HepG2 (cell line): ENCODE measurements at regions not wholly inside any gene's neighbourhood (a gene's known extent, or its start where the extent isn't known, plus 50 kb on each side); places are given as distances from the start of the nearest gene placed in this dataset.

ENCODE experiments used
- ATAC-seq: fragments of 200-7000 bp; cut with Tn5 transposase; 3 replicates; pipeline ENCODE4 v1.9.1; 2020; ENCODE audit warnings: mild to moderate bottlenecking, moderate library complexity
- BruUV-seq: library from RNA; stranded (reverse); fragments of 400-500 nt; replicated peaks from 2 replicates; lab custom pipeline; 2021; lab: Mats Ljungman, UMichigan
- CTCF ChIA-PET: fragments of 300-600 bp; formaldehyde crosslinking; extraction: SDS; loops from one replicate; lab custom pipeline; 2021; ENCODE audit warnings: low total read pairs, inconsistent platforms, low intra/inter-chr PET ratio; lab: Yijun Ruan, JAX
- POLR2A ChIA-PET: fragments of 350-600 bp; sonication (Branson Sonifier 250); formaldehyde crosslinking; loops from one replicate; lab custom pipeline; 2020; ENCODE audit warnings: antibody characterized with exemption, inconsistent platforms; lab: Yijun Ruan, JAX
- DNase-seq: peaks from one replicate; pipeline ENCODE4 v3.0.0-alpha.2; 2015; ENCODE audit warnings: low spot score
- FAIRE-seq: peaks from 3 replicates; lab custom pipeline; 2011; peaks lifted over from hg19 to GRCh38; lab: Jason Lieb, UNC
- H2AFZ ChIP-seq: one replicate; pipeline ENCODE4 v1.6.1; 2011; ENCODE audit warnings: low read length, inconsistent platforms
- H3K27ac ChIP-seq: fragments of 300-600 bp; 3 replicates; pipeline ENCODE4 v1.8.0; 2011; ENCODE audit warnings: mixed run types, mild to moderate bottlenecking, mixed read lengths, low read length, inconsistent platforms; ENCODE audit not compliant: insufficient read depth; ENCODE audit errors: extremely low read length
- H3K27me3 ChIP-seq, 2 experiments: fragments of 200-600 bp in 1 of 2; 2 replicates in 1 of 2; 3 replicates in 1 of 2; pipeline versions ENCODE4 v1.6.0 to v1.8.0; 2011; ENCODE audit warnings: low read length in 2 of 2, mild to moderate bottlenecking in 2 of 2, moderate library complexity in 2 of 2, inconsistent platforms in 1 of 2; ENCODE audit not compliant: insufficient read depth in 2 of 2, control insufficient read depth in 1 of 2
- H3K36me3 ChIP-seq, 2 experiments: fragments of 200-600 bp in 1 of 2; replicated peaks in 1 of 2; 2 replicates in 1 of 2; 3 replicates in 1 of 2; pipeline versions ENCODE4 v1.5.1 to v1.8.0; 2011; ENCODE audit warnings: low read length in 2 of 2, inconsistent platforms in 1 of 2; ENCODE audit not compliant: insufficient read depth in 2 of 2, control insufficient read depth in 1 of 2
- H3K4me1 ChIP-seq: 2 replicates; pipeline ENCODE4 v1.5.1; 2012; ENCODE audit warnings: low read length, inconsistent platforms; ENCODE audit not compliant: insufficient read depth
- H3K4me2 ChIP-seq: 2 replicates; pipeline ENCODE4 v1.6.0; 2011; ENCODE audit warnings: low read depth, low read length, inconsistent platforms
- H3K4me3 ChIP-seq, 3 experiments: fragments of 200-600 bp in 1 of 3; sonication (generic), shearing (Covaris generic) in 1 of 3; replicated peaks in 1 of 3; 2 replicates each; pipeline ENCODE4 v1.5.1; 2011 to 2016; ENCODE audit warnings: low read length in 3 of 3, inconsistent platforms in 2 of 3, low read depth in 2 of 3, mild to moderate bottlenecking in 2 of 3, control low read depth in 1 of 3, mixed read lengths in 1 of 3; ENCODE audit not compliant: insufficient read depth in 1 of 3
- H3K79me2 ChIP-seq: one replicate; pipeline ENCODE4 v1.6.1; 2011; ENCODE audit warnings: low read length, inconsistent platforms; ENCODE audit not compliant: insufficient read depth
- H3K9ac ChIP-seq: 2 replicates; pipeline ENCODE4 v1.6.0; 2011; ENCODE audit warnings: mild to moderate bottlenecking, low read depth, low read length, inconsistent platforms; ENCODE audit not compliant: insufficient read depth
- H3K9me3 ChIP-seq: 2 replicates; pipeline ENCODE4 v1.5.1; 2012; ENCODE audit warnings: mild to moderate bottlenecking, low read length
- H4K20me1 ChIP-seq: 2 replicates; pipeline ENCODE4 v1.6.0; 2011; ENCODE audit warnings: inconsistent platforms, mild to moderate bottlenecking, low read length, moderate library complexity; ENCODE audit not compliant: insufficient read depth
- CREM ChIP-seq, 2 experiments: sonication (generic) in 1 of 2; formaldehyde crosslinking in 1 of 2; IDR thresholded peaks; 2 replicates each; pipeline versions ENCODE4 v1.4.0 to v1.6.1; 2016 to 2020; ENCODE audit warnings: antibody characterized with exemption in 1 of 2, mild to moderate bottlenecking in 1 of 2, missing genetic modification reagents in 1 of 2
- NFKB2 ChIP-seq: sonication (generic); formaldehyde crosslinking; IDR thresholded peaks from 2 replicates; pipeline ENCODE4 v1.4.0; 2020; ENCODE audit warnings: missing genetic modification reagents, borderline replicate concordance
- PHB2 ChIP-seq: fragments of 450-650 bp; IDR thresholded peaks from 2 replicates; pipeline ENCODE4 v1.6.1; 2018; ENCODE audit not compliant: partially characterized antibody
- ZBTB40 ChIP-seq, 2 experiments: fragments of 450-650 bp in 1 of 2; sonication (generic) in 1 of 2; formaldehyde crosslinking in 1 of 2; IDR thresholded peaks; 2 replicates each; pipeline versions ENCODE4 v1.6.1 to v1.8.0; 2016 to 2022; ENCODE audit warnings: antibody characterized with exemption in 1 of 2, mild to moderate bottlenecking in 1 of 2, missing genetic modification reagents in 1 of 2
- ZNF407 ChIP-seq: sonication (generic); formaldehyde crosslinking; IDR thresholded peaks from one replicate; pipeline ENCODE4 v1.5.1; 2020; ENCODE audit warnings: mild to moderate bottlenecking, missing genetic modification reagents; ENCODE audit errors: not compliant biosample characterization
- WGBS: methylation state at CpG from one replicate; pipeline ENCODE4 v1.1.6; 2017; ENCODE audit warnings: low lambda C conversion rate; 5-methylcytosine and 5-hydroxymethylcytosine counted together
- in situ Hi-C: cut with HindIII; loops from 2 replicates; pipeline ENCODE4 v1.10.0; 2017; ENCODE audit warnings: low pct_unique_long_range_greater_than_20kb; ENCODE audit not compliant: extremely low pct_ligation_motif_present
- intact Hi-C: fragments of 100-400 bp; cut with micrococcal nuclease; formaldehyde crosslinking; loops from one replicate; pipeline ENCODE4 v1.10.0; 2022; ENCODE audit not compliant: unreplicated experiment

- TF ChIP-seq ZBTB40 (IDR thresholded peaks at IDR 0.05), result no peak
- TF ChIP-seq ZBTB40 (CRISPR knock-in tag; IDR thresholded peaks at IDR 0.05), result no peak
Measured at GRCh38 chr5:4661326-4661725, 478.8 kb upstream of the ADAMTS16 start (continued).

- DNase-seq, result no peak
- no peak for FAIRE-seq
- H3K4me3 ChIP-seq, result no peak overlapping the region
- H3K4me2 ChIP-seq, result no peak overlapping the region
- no peaks in the 10 kb centered on the region for H3K36me3 ChIP-seq
- no peaks in the 10 kb centered on the region for H3K27me3 ChIP-seq
- H2AFZ ChIP-seq, result no peak overlapping the region
- in situ Hi-C loops, result no loop called here
- WGBS, result 14% methylated on average over 7 of the region's 7 CpGs
- H3K79me2 ChIP-seq, result no peaks in the 10 kb centered on the region
- ChIA-PET CTCF (no interaction called here), POLR2A (no interaction called here)
- no peak overlapping the region for H3K9ac ChIP-seq
- no TSS peak for BruUV-seq
- H4K20me1 ChIP-seq, result no peaks in the 10 kb centered on the region
- no peak overlapping the region for H3K27ac ChIP-seq
- intact Hi-C loops, result no loop called here
- ATAC-seq, result no peak
- no peaks in the 10 kb centered on the region for H3K4me1 ChIP-seq
- H3K9me3 ChIP-seq, result peaks cover 25% of the 10 kb centered on the region
- TF ChIP-seq NFKB2 (CRISPR knock-in tag) (no peak), ZNF407 (no peak), CREM (IDR thresholded peaks at IDR 0.05) (no peak), CREM (CRISPR knock-in tag; IDR thresholded peaks at IDR 0.05) (no peak), PHB2 (no peak)
Measured at GRCh38 chr5:4661836-4662235, 478.3 kb upstream of the ADAMTS16 start.
